Colonic mucosa (tissue), 4 donors: ENCODE measurements at regions not wholly inside any gene's neighbourhood (a gene's known extent, or its start where the extent isn't known, plus 50 kb on each side); places are given as distances from the start of the nearest gene placed in this dataset.

Experiments
- DNase-seq: peaks from one replicate; pipeline ENCODE4 v3.0.0-alpha.2; 2020
- H3K27ac ChIP-seq: fragments of 200-600 bp; one replicate; pipeline ENCODE4 v1.8.0; 2021
- H3K27me3 ChIP-seq: fragments of 200-600 bp; one replicate; pipeline ENCODE4 v1.8.0; 2021
- H3K36me3 ChIP-seq: fragments of 200-600 bp; one replicate; pipeline ENCODE4 v1.8.0; 2021
- H3K4me1 ChIP-seq: fragments of 200-600 bp; one replicate; pipeline ENCODE4 v1.8.0; 2021; ENCODE audit warnings: mild to moderate bottlenecking
- H3K4me3 ChIP-seq: fragments of 200-600 bp; one replicate; pipeline ENCODE4 v1.8.0; 2021
- H3K9ac ChIP-seq, 2 donors: one replicate each; pipeline ENCODE4 v1.7.0; 2013; ENCODE audit warnings: control low read depth in 2 of 2, low read depth in 2 of 2, low read length in 2 of 2
- H3K9me3 ChIP-seq: fragments of 200-600 bp; one replicate; pipeline ENCODE4 v1.8.0; 2021
- intact Hi-C: fragments of 100-400 bp; cut with DNase I; formaldehyde crosslinking; loops from one replicate; pipeline ENCODE4 v1.14.1; 2022
- TF ChIP-seq, protein P1 (sequence below): fragments of 200-600 bp; IDR thresholded peaks from one replicate; pipeline ENCODE4 v1.8.0; 2022; ENCODE audit warnings: antibody characterized with exemption, mild to moderate bottlenecking
- donor health status: healthy.
- donor health status: DM: no; HTN: no; CAD: no.
- donor health status: DM: no; HTN: no; CAD: no.

DNA sequence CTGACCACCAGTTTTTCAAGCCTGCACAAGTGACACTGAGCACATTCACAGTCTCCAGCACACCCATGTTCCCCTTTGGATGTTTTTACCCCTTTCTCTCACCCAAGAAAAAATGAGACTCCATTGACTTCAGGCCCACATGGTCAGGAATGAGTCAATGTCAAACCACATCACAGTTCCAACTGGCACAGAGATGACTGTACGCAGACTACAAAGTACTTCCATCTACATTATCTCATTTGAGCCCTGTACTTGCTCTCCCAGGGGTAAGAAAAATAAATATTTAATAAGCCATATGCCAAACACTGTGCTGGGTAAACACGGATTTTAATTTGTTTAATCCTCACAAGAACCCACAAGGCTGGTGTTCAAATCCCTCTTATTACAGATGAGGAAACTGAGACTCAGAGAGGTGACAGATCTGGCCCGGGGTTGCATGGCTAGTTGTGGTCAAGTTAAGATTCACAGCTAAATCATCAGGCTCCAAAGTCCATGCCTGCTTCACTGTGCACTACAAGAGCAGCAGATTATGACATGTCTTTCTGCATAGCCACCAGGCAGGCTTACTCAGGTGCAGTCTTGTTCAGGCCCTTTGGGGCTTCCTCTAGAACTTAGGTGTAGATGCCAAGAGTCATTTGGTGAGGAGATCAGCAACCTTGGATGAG lies 106.1 kb downstream of the TXNL1 start:
- intact Hi-C loops = no loop called here
- Histone ChIP-seq H3K9me3 (no peaks in the 10 kb centered on the region), H3K4me1 (no peaks in the 10 kb centered on the region), H3K9ac (no peak overlapping the region), H3K27ac (no peak overlapping the region), H3K4me3 (no peak overlapping the region), H3K36me3 (no peaks in the 10 kb centered on the region), H3K27me3 (no peaks in the 10 kb centered on the region)
- TF ChIP-seq, protein P1, sequence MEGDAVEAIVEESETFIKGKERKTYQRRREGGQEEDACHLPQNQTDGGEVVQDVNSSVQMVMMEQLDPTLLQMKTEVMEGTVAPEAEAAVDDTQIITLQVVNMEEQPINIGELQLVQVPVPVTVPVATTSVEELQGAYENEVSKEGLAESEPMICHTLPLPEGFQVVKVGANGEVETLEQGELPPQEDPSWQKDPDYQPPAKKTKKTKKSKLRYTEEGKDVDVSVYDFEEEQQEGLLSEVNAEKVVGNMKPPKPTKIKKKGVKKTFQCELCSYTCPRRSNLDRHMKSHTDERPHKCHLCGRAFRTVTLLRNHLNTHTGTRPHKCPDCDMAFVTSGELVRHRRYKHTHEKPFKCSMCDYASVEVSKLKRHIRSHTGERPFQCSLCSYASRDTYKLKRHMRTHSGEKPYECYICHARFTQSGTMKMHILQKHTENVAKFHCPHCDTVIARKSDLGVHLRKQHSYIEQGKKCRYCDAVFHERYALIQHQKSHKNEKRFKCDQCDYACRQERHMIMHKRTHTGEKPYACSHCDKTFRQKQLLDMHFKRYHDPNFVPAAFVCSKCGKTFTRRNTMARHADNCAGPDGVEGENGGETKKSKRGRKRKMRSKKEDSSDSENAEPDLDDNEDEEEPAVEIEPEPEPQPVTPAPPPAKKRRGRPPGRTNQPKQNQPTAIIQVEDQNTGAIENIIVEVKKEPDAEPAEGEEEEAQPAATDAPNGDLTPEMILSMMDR = no peak
- no peak for DNase-seq

DNA sequence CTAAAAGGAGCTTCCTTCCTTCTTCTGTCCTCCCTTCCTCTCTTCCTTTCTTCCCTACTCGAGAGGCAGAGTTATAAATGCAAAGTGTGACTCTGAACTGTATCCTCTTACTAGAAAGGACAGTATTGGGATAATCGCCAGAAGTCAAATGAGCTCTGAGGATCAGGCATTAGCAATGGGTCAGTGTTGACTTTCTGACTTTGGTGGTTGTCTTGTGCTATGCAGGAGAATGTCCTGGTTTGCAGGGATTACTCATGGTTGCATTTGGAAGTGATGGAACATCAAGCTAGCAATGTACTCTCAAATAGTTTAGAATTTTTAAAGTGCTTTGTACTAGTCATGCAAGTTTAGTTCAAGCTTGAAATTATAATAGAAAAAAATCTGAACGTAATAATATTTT lies 115.6 kb downstream of the TXNL1 start:
- intact Hi-C loops = no loop called here

DNA sequence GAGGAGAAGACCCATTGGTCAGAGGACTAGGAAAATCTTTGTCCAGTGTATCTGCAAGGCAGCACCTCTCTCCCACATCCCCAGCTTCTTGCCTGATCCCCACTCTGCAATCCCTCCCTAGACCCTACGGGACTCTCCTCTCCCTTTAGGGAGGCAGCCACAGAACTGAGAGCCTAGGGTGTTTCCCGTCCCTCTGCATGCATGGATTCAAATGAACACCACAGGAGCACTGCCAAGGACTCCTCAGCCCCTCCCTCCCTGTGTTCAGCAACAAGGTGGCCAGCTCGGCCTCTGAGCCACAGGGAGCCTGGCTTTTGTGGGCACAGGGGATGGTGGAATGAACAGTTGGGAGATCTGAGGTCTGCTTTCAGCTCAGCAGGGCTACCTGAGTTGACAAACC lies 117.1 kb downstream of the TXNL1 start:
- intact Hi-C loops = no loop called here
- TF ChIP-seq, protein P1 = no peak

More for the DNA sequence above, 115.6 kb downstream of the TXNL1 start:
- no peak overlapping the region for H3K9ac ChIP-seq
- TF ChIP-seq, protein P1 = no peak
- H3K9me3 ChIP-seq = no peaks in the 10 kb centered on the region
- no peak for DNase-seq
- no peak overlapping the region for H3K27ac ChIP-seq
- H3K27me3 ChIP-seq = no peaks in the 10 kb centered on the region
- no peaks in the 10 kb centered on the region for H3K36me3 ChIP-seq
- no peaks in the 10 kb centered on the region for H3K4me1 ChIP-seq
- H3K4me3 ChIP-seq = no peak overlapping the region

DNA sequence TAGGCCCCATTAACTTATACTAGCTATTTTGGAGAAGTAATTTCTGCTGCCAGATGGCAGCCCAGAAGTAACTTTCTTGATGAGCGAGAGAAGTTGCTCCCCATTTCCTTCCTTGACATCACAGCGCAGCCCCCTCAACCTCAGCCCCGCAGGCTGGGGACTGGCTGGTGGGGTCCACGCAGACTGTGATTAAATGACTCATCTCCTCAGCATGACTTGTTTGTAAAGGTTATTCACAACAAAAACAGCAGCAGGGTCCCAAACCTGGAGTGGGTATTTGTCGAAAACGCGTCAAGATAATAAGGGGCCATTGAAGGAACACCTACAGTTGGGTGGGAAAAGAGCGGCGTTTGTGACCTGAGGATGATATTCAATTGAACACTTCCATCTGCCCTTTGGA lies 120.6 kb downstream of the TXNL1 start:
- intact Hi-C loops = no loop called here
- no peak overlapping the region for H3K4me3 ChIP-seq
- TF ChIP-seq, protein P1 = no peak
- no peaks in the 10 kb centered on the region for H3K36me3 ChIP-seq
- H3K9ac ChIP-seq = no peak overlapping the region
- H3K27me3 ChIP-seq = no peaks in the 10 kb centered on the region
- no peak for DNase-seq
- no peaks in the 10 kb centered on the region for H3K9me3 ChIP-seq
- H3K27ac ChIP-seq = no peak overlapping the region
- no peaks in the 10 kb centered on the region for H3K4me1 ChIP-seq

More for the DNA sequence above, 117.1 kb downstream of the TXNL1 start:
- Histone ChIP-seq H3K27ac (no peak overlapping the region), H3K36me3 (no peaks in the 10 kb centered on the region), H3K27me3 (no peaks in the 10 kb centered on the region), H3K9ac (no peak overlapping the region), H3K9me3 (no peaks in the 10 kb centered on the region), H3K4me3 (no peak overlapping the region), H3K4me1 (no peaks in the 10 kb centered on the region)
- DNase-seq = no peak

DNA sequence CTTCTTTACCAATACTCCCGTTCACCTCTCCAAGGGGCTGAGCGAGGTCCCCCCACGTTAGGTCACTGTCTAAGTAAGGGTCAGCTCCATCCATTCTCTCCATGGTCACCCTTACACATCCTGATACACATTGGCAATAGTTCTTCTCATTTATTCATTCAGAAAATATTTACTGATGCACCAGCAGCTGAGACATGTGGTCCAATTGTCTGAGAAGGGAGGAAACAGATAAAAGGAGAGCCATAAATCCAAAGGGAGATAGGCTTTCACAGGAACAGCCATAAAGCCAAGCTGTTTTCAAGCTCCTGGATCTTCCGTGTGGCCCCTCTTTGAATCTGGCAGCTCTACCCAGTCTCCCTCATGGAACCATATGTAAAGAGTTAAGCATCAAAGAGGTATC lies 121.2 kb downstream of the TXNL1 start:
- H3K9me3 ChIP-seq = no peaks in the 10 kb centered on the region
- no peaks in the 10 kb centered on the region for H3K27me3 ChIP-seq
- H3K36me3 ChIP-seq = no peaks in the 10 kb centered on the region
- intact Hi-C loops = no loop called here
- H3K27ac ChIP-seq = no peak overlapping the region
- TF ChIP-seq, protein P1 = no peak
- H3K4me1 ChIP-seq = no peaks in the 10 kb centered on the region
- no peak overlapping the region for H3K4me3 ChIP-seq
- no peak for DNase-seq
- no peak overlapping the region for H3K9ac ChIP-seq
